HepG2 (cell line): ENCODE measurements at regions not wholly inside any gene's neighbourhood (a gene's known extent, or its start where the extent isn't known, plus 50 kb on each side); places are given as distances from the start of the nearest gene placed in this dataset.

Experiments
- EP300 ChIP-seq, 3 experiments: sonication (generic) in 1 of 3; formaldehyde crosslinking in 1 of 3; IDR thresholded peaks; 2 replicates each; pipeline versions ENCODE4 v1.5.1 to v1.6.1; 2011 to 2020; ENCODE audit warnings: low read depth in 2 of 3, low read length in 2 of 3, borderline replicate concordance in 1 of 3, improper control_type of control experiment in 1 of 3, mild to moderate bottlenecking in 1 of 3, missing genetic modification reagents in 1 of 3, moderate library complexity in 1 of 3
- GATAD2A ChIP-seq: IDR thresholded peaks from 2 replicates; pipeline ENCODE4 v1.6.1; 2016

DNA sequence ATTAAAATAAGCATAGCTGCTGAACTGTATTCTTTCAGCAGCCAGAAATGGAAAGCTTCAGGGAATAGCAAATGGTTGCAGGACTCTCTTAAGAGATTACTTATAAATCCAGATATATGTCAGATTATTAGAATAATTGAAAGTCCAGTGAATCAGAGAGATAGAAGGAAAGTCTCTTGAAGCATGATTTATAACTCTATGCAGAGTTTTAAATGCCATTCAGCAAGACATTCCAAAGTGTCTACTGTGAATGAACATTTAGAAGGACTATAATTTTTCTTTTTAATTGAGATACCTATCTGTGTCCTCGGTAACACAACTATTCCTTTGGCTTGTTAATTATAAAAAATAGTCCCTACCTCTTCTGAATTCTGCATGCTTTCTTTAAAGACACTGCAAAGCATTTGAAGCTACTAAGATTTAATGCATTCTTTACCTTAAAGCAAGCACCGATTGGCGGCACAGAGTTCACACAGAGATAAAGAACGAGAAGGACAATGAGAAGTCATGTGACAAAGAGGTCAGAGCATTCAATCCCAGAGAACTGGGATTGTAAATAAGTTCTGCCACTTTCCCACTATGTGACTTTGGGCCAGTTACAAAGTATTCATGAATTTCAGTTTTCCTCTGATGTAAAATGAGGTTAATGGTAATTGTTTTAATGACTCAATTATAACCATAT is 371.0 kb upstream of the ATP2B1 start:
- no peak for TF ChIP-seq EP300 (IDR thresholded peaks at IDR 0.05; ENCODE audit: low read depth in 2 of 2, low read length in 2 of 2)
- no peak for TF ChIP-seq EP300 (CRISPR knock-in tag; IDR thresholded peaks at IDR 0.05; ENCODE audit: borderline replicate concordance)
- no peak for TF ChIP-seq GATAD2A (CRISPR knock-in tag)
